HG03520 (cell line): ENCODE measurements at regions not wholly inside any gene's neighbourhood (a gene's known extent, or its start where the extent isn't known, plus 50 kb on each side); places are given as distances from the start of the nearest gene placed in this dataset.
A peak's percentile ranks its signal among the peaks of the same experiment; 100 is the strongest.
"Not testable (repeated sequence)": the region's sequence is repeated elsewhere in the genome, so short reads cannot be mapped to it uniquely, and the experiment has no call there.

ENCODE experiments used
- ATAC-seq: cut with Tn5 transposase; IDR thresholded peaks from one replicate; pipeline ENCODE4 v1.9.1; 2021; ENCODE audit warnings: mild to moderate bottlenecking, moderate library complexity; ENCODE audit not compliant: unreplicated experiment

DNA sequence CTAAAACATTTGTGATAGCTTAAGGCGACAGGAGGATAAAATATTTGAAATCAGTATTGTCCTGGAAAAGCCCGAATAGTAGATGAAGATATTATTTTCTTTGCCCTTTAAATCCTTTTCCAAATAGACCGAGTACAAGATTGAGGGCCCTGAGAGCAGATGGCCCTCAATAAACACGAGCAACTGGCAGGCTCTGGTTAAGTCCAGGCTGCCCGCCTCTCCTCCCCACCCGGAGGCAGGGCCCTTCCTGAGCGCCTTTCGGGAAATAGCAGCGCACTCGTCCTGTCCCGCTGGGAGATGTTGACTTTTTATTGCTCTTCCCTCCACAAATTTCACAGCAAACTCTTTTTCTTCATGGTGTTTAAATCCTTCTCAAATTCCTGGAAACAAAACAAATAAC lies 50.8 kb upstream of the MAX start:
- no peak for ATAC-seq

DNA sequence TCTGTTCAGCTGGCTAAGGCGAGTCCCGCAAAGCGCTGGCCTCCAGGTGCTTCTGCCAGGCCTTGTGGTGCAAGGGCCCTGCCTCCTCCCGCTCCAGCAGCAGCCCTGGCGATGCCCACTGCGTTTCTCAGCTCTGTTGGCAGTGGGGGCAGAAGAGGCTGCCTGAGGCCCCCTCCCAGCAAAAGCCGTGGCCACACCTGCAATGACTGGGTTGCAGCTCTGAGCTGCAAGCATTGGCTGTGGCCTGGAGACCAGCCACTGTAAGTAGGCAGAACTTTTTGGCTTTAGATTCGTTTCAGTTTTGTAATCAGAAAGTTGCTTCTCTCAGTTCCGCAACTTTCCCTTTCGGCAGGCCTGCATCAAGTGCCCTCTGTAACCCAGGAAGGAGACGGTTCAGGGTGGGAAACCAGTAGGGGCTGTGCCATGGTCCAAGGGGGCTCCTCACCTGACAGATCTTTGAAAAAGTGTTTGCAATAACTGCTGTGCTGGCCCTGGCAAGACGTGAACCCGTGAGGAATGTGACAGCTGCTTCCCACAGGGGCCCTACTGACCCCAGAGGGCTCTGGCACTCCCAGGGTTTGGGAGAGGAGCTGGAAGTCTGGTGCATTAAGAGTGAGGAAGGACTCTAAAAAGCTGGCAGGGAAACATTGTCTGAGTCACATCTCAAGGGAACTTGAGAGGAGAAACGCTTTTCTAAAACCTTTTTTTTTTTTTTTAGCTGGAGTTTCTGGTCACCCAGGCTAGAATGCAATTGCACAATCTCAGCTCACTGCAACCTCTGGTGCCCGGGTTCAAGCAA lies 54.5 kb upstream of the MAX start:
- ATAC-seq, result peak; percentile 50

GRCh38 chr14:65159281-65160062 lies 57.2 kb upstream of the MAX start:
- ATAC-seq, result peak; percentile 68

DNA sequence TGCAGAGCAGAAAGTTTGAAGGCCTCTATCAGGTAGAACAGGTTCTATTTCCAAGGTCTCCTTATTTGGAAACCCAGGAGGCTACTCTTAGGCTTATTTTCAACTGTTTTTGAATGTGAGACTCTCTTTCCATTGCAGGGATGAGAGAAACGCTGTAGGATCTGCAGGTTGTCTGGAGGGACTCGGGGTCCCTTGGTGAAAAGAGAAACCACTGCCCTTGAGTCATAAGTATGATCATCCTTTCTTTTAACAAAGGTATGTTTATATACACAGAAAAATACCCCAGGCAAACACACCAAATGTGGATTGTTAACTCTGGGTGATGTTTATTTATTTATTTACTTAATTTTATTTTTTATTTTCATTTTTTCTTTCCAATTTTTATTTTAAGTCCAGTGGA lies 57.8 kb upstream of the MAX start:
- ATAC-seq, result no peak

GRCh38 chr14:65162031-65162430 lies 59.7 kb upstream of the MAX start:
- no peak for ATAC-seq

DNA sequence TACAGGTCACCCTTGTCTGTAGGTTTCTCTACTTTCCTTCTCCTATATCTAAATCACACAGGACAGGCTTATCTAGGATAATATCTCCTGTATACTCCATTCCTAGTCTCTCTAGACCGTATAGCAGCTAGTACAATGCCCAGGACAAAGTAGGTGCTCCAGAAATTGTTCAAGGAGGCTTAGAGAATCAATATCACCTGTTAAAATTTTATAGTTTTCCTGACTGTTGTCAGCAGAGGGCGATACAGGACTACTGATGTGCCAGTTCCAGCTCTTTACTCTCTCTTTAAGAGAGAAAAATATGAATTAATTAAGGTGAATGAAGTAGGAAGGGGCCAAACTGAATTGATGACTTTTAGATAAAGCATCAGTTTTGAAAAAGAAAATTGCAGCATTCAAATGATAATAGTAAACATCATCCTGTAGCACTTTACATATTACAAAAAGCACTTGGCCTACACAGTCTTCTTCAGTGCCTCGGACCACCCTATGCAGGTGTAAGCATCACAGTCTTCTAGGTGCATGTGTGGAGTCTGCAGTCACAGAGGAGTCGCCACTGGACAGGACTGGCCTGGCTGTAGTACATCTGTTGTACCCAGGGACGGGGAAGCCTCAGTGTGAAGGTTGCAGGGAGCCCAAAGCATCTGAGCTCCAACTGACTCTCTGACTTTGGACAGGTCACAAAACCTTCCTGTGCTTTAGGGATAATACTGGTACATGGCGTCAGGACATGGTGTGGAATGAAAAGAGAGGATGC lies 61.9 kb upstream of the MAX start:
- no peak for ATAC-seq

DNA sequence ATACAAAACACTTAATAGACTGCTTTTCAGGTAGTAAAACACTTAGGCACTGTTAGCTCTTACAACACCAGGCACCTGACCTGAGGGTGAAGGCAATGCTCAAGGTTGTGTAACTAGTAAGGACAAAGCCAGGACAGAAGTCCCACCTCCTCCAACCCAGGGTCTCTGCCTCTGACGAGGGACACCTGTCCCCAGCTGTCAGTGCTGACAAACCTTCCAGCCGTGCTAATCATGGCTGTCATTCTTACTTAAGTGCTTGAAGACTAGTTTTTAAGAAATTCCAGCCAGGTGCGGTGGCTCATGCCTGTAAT lies 62.5 kb upstream of the MAX start:
- no peak for ATAC-seq

DNA sequence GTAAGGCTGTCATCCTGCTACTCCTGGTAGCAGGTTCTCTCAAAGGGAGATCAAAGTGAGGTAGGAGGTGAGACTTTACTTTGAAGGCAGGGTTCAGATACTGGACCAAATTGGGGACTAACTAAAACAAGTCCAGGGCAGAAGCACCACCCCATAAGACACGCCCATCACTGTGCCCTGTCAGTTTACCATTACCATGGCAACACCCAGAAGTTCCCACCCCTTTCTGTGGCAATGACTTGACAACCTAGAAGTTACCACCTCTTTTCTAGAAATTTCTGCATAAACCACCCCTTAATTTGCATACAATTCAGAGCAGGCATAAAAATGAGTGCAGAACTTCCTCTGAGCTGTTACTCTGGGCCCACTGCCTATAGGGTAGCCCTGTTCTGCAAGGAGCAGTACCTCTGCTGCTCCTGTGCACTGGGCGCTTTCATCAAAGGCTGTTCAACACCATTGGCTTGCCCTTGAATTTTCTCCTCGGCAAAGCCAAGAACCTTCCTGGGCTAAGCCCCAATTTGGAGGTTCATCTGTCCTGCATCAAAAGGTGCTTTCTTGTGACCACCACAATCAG lies 64.8 kb upstream of the MAX start:
- ATAC-seq, result no peak

DNA sequence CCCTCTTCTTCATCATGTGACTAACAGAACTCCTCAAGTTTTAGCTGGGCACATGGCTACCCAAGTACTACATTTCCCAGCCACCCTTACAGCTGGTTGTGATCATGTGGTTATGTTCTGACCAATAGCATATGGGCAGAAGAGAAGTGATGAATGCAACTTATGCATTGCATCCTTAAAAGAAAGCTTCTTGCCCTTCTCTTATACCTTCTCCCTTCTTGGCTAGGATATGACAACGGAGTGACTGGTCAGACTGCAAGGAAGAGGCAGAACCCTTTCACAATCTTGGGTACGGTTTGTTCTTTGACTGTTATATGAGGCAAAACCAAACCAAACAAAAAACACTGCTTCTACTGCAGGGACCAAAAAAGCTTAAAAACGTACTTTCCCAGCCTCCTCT lies 66.5 kb upstream of the MAX start:
- ATAC-seq, result no peak

- ATAC-seq, result peak; percentile 73
Observed at GRCh38 chr14:65169351-65169750, 67.0 kb upstream of the MAX start.

- no peak for ATAC-seq
Observed at GRCh38 chr14:65170318-65170717, 68.0 kb upstream of the MAX start.

DNA sequence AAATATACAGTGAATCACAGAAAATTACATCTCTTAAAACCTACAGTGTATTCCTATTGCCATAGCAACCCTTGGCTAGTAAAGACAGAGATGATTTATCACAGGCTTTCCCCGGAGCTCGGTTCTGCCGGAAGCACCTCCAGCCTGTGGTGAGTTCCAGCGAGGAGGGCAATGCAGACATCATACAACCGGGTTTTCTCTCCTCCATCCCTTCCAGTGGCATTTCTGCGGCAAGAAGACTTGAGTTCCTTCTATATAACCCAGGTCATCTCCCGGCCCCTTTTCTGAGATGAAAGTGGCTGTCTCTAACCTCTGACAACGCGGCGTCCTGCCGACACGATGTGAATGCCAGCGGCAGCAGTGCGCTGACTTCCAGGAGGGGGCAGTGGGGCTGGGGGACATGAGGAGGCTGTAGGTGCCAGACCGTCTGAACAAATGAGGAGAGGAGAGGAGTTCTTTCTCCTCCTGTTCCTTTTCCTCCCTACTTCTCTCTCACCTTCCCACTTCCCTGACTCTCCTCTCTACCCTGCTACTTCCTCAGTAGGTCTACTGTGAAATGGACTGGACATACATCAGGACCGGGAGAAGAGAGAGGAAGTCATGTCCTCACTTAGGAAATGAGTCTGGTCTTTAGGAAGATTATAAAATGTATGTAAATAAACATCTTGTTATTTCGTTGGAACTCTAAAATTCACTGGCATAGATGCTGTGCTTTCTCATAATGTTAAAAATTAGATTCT lies 68.6 kb upstream of the MAX start:
- no peak for ATAC-seq

DNA sequence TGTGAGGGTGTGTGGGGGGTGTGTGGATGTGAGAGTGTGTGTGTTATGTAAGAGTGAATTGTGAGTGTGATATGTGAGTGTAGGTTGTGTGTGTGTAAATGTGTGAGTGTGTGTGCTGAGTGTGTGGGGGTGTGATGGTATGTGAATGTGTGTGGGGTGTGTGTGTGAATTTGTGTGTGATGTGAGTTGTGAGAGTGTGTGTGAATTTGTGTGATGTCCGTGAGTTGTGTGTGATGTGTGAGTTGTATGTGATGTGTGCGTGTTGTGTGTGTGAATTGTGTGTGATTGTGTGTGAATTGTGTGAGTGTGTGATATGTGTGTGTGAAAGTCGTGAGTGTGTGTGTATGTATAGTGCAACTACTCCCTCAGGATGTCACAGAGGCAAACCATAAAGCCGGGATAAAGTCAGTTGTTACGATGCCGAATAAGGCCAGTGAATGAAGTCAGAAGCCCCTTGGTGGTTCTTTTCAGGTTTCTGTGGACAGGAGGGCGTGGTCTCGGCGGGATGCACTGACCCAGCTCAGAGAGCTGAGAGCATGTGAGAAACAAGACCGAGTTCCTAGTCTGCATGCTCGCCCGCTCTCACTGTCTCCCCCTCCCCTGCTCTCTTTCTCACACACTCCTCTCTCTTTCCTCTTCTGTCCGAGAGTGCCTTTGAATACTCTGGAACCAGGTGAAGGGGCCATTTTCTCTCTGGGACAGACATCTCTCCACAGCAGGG lies 71.8 kb upstream of the MAX start:
- ATAC-seq, result no peak

DNA sequence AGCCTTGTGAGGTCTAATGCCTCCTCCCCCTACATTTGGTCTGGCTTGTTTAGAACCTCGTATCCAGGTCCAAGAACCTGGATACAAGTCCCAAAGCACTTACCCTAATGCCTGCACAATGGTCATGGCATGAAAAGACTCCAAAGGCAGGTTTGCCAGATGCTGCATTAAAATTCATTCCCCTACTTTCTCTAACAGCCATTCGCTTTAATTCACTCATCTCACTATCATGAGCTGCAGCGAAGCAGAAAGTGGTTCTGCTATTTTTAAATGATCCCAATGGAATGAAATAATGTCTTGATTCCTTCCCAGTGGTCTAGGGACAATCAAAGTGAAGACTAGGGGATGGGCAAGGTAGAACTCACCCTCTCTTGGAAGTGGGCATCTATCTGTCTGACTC lies 72.5 kb upstream of the MAX start:
- ATAC-seq, result no peak

DNA sequence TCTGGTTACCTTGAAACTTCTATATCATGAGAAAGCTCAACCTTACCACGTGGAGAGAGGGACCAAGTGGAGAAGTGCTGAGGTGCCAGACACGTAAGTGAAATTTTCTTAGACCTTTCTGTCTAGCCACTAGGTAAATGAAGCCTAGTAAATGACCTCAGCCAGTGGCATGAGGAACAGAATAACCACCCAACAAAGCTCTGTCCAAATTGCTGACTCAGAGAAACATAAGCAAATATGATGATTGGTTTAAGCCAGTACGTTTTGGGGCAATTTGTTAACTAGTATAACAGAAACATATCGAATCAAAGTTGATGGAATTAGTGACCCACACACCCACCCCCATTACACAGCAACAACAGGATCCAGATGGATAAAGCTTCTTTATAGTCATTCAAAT lies 75.2 kb upstream of the MAX start:
- ATAC-seq, result no peak

- ATAC-seq, result not testable (repeated sequence)
Observed at GRCh38 chr14:65179231-65179630, 76.9 kb upstream of the MAX start.

DNA sequence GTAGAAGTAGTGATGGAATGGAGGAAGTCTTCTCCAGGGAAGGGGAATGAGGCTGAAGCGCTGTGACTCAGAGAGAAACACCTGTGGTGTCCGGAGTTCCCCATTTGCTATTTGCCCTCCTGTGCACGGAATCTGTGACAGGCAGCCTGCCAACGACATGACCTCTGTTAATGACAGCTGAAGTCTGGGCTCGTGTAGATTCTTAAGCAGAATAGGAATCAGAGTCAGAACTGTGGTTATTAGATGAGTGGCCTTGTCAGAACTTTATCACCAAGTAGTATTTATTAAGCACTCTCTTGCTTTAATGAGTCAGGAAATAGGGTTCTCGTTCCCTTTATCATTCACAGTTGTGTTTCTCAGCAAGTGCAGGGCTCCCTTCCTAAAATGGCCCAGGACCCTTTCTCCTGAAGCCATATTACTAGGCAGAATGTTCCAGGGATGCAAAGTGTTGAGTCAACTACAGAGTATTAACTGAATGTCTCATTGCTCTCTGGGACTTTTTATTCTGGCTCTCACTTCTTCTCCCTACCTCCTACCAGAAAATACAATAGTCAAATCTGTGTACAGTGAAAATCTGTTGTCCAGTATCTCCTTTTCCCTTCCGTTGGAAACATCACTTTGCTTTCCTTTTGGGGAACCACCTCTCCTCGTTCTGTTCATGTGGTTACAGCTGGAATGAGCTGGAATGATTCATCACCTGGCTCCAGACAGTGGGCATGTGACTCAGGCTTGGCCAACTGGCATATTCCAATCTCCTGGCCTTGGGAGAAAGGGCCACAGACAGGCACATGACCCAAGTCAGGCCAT lies 77.8 kb upstream of the MAX start:
- ATAC-seq, result peak; percentile 90

DNA sequence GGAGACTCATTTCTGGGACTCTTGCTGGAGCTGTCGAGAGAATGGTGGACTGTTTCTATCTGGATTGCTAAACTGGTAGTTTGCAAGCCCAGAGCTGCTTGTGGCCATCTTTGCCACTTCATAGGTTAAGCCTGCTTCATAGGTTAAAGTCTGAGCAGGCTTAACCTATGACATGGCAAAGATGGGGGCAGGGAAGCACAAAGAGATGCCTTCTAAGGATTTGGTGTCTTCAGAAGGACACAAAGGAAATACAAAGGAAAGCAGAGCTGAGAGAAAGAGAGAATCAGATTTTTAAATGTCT lies 78.4 kb upstream of the MAX start:
- ATAC-seq, result no peak

DNA sequence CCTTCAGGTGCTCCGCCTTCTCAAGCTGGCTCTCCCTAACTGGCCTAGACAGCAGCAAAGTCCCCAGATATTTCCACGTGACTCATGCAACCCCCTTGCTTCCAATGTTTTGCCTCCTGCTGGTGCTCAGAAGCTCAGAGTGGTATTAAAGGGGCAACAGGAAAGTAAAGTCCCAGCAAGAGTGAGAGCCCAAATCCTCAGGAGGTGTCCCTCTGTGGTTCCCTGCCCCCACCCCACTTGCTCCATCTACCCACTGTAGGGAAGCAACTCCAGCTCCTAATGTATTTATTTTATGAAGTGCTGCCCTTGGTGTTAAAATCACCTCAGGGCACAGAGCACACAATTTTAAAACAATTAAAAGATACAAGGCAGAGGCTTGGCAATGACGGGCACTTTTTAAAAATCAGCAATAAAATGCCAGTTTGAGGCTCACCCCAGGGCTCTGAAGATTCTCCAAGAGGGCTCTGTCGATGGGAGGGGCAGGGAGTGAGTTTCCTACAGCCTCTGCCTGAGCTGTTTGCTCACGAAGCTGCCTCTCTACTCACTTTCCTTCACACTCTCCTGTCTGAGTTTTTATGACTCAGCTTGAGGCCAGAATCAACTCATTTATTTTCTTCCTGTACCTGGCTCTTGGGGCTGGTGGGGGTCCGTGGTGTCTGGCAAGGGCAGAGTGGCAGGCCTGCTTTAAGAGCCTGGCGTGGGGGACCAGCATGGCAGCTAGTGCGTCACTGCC lies 81.9 kb upstream of the MAX start:
- no peak for ATAC-seq
